Ovary (tissue), 7 donors: ENCODE measurements at regions not wholly inside any gene's neighbourhood (a gene's known extent, or its start where the extent isn't known, plus 50 kb on each side); places are given as distances from the start of the nearest gene placed in this dataset.

Experiments used
- DNase-seq, 5 donors: peaks; one replicate each; pipeline ENCODE4 v3.0.0-alpha.2; 2019 to 2020
- H3K27ac ChIP-seq, 2 donors: fragments of 200-600 bp; one replicate each; pipeline versions ENCODE4 v1.5.1 to v1.8.0; 2019 to 2022
- H3K27me3 ChIP-seq: fragments of 200-600 bp; one replicate; pipeline ENCODE4 v1.8.0; 2022
- H3K36me3 ChIP-seq: fragments of 200-600 bp; sonication (generic); one replicate; pipeline ENCODE4 v1.5.1; 2019
- H3K4me1 ChIP-seq: one replicate; pipeline ENCODE4 v1.8.1; 2013; ENCODE audit warnings: mild to moderate bottlenecking, moderate library complexity; ENCODE audit not compliant: insufficient read depth
- H3K4me3 ChIP-seq: fragments of 200-600 bp; sonication (generic); one replicate; pipeline ENCODE4 v1.5.1; 2017
- H3K9me3 ChIP-seq, 2 donors: fragments of 200-600 bp in 1 of 2; sonication (generic) in 1 of 2; one replicate each; pipeline versions ENCODE4 v1.5.1 to v1.8.1; 2013 to 2019; ENCODE audit warnings: mild to moderate bottlenecking in 1 of 2, moderate library complexity in 1 of 2
- EP300 ChIP-seq: sonication (generic); formaldehyde crosslinking; IDR thresholded peaks from one replicate; pipeline ENCODE4 v1.6.1; 2017; ENCODE audit warnings: antibody characterized with exemption
- POLR2A ChIP-seq: fragments of 450-650 bp; IDR thresholded peaks from one replicate; pipeline ENCODE4 v1.6.1; 2017; ENCODE audit warnings: antibody characterized with exemption, mild to moderate bottlenecking, moderate library complexity
- WGBS, 3 donors: extraction: QIAGEN DNeasy Blood & Tissue Kit in 1 of 3; methylation state at CpG; one replicate each; pipeline versions ENCODE4 v1.1.5 to v1.1.7; 2013 to 2017; 5-methylcytosine and 5-hydroxymethylcytosine counted together
- intact Hi-C, 4 donors: fragments of 100-400 bp; cut with DNase I; formaldehyde crosslinking; loops; one replicate each; pipeline versions ENCODE4 v1.11.0 to v1.15.1; 2022 to 2023
- TF ChIP-seq, protein P1 (sequence below), 3 donors: fragments of 450-650 bp in 2 of 3; fragments of 200-600 bp in 1 of 3; IDR thresholded peaks; one replicate each; pipeline versions ENCODE4 v1.5.1 to v1.8.0; 2016 to 2022; ENCODE audit warnings: antibody characterized with exemption in 3 of 3, mild to moderate bottlenecking in 1 of 3
- donor health status: DM: no; HTN: no; CAD: no; lungs with moderate emphysema.
- donor health status: DM: no; HTN: no; CAD: no.
- donor health status: Bipolar disorder and iron deficiency.
- donor health status: DM: no; HTN: no; CAD: no.
- donor health status: DM: yes; HTN: yes; CAD: no.

DNA sequence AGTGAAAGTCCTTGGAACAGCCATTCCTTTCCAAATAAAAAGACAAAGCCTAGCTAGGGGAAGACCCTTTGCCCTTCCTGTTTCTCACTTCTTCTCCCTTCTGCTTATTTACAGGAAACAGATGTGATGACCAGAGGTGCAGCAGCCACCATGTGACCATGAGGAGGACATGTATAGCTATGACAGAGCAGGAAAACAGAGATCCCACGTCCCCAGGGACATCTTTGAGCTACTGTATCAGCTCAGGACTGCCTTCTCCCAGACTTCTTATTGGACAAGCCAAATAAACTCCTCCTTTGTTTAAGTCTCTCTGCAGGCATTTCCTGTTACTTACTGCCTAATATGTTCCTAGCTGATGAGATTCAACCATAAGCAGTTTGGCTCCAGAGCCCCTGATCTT, 133.1 kb upstream of the MLN start:
- Histone ChIP-seq H3K4me1 (no peaks in the 10 kb centered on the region), H3K27ac (no peak overlapping the region), H3K36me3 (no peaks in the 10 kb centered on the region), H3K4me3 (no peak overlapping the region), H3K9me3 (no peaks in the 10 kb centered on the region), H3K27me3 (no peaks in the 10 kb centered on the region)
- no peak for DNase-seq
- 33 to 45% (median 39%) methylated on average over 1 of the region's 1 CpG for WGBS, 3 donors
- intact Hi-C loops = no loop called here
- TF ChIP-seq POLR2A = no peak
- TF ChIP-seq EP300 = no peak
- TF ChIP-seq, protein P1, sequence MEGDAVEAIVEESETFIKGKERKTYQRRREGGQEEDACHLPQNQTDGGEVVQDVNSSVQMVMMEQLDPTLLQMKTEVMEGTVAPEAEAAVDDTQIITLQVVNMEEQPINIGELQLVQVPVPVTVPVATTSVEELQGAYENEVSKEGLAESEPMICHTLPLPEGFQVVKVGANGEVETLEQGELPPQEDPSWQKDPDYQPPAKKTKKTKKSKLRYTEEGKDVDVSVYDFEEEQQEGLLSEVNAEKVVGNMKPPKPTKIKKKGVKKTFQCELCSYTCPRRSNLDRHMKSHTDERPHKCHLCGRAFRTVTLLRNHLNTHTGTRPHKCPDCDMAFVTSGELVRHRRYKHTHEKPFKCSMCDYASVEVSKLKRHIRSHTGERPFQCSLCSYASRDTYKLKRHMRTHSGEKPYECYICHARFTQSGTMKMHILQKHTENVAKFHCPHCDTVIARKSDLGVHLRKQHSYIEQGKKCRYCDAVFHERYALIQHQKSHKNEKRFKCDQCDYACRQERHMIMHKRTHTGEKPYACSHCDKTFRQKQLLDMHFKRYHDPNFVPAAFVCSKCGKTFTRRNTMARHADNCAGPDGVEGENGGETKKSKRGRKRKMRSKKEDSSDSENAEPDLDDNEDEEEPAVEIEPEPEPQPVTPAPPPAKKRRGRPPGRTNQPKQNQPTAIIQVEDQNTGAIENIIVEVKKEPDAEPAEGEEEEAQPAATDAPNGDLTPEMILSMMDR (IDR thresholded peaks at IDR 0.05) = no peak

- DNase-seq = no peak
- Histone ChIP-seq H3K36me3 (no peaks in the 10 kb centered on the region), H3K27me3 (no peaks in the 10 kb centered on the region), H3K4me3 (no peak overlapping the region), H3K27ac (no peak overlapping the region), H3K4me1 (no peaks in the 10 kb centered on the region), H3K9me3 (no peaks in the 10 kb centered on the region)
- whole genome bisulfite sequencing, 3 donors = 28 to 34% (median 32%) methylated on average over 15 of the region's 15 CpGs
- TF ChIP-seq, protein P1 (IDR thresholded peaks at IDR 0.05) = no peak
- TF ChIP-seq EP300 (no peak), POLR2A (no peak)
- intact Hi-C loops = no loop called here
Measured at GRCh38 chr6:33935439-33936080, 131.8 kb upstream of the MLN start.

DNA sequence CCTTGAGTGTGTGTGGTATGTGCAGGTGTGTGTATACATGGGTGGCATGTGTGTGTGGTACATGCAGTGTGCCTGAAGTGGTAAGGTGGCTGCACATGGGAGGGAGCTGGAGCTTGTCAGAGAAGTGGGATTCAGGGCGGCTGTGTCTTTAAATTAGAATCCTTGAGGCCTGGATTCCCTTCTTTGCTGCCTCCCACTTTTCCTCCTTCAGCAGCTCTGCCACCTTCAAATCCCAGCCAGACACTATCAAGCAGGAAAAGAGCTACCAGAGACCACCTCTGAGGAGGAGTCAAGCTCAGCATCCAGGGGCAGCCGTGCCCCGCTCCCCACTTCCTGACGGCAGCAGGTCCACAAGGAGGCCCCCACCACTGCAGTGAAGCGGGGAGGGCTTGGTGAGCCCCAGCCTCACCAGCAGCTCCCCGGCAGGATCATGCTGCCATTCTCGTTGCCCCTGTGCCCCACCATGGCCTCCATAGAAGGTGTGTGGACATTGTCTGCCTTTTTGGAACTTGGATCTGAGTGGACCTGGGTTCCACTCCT, 131.0 kb upstream of the MLN start:
- TF ChIP-seq, protein P1 (IDR thresholded peaks at IDR 0.05) = no peak
- no peak for TF ChIP-seq EP300
- TF ChIP-seq POLR2A = no peak
- H3K4me3 ChIP-seq = no peak overlapping the region
- WGBS, 3 donors = 42 to 47% (median 45%) methylated on average over 7 of the region's 7 CpGs
- no peak overlapping the region for H3K27ac ChIP-seq
- no peaks in the 10 kb centered on the region for H3K36me3 ChIP-seq
- DNase-seq = no peak
- H3K27me3 ChIP-seq = no peaks in the 10 kb centered on the region
- H3K9me3 ChIP-seq = no peaks in the 10 kb centered on the region
- no peaks in the 10 kb centered on the region for H3K4me1 ChIP-seq
- intact Hi-C loops = no loop called here

GRCh38 chr6:33933101-33933500, 129.3 kb upstream of the MLN start:
- Histone ChIP-seq H3K9me3 (no peaks in the 10 kb centered on the region), H3K27ac (no peak overlapping the region), H3K4me3 (no peak overlapping the region), H3K27me3 (no peaks in the 10 kb centered on the region), H3K36me3 (no peaks in the 10 kb centered on the region), H3K4me1 (no peaks in the 10 kb centered on the region)
- intact Hi-C loops = no loop called here
- 66 to 70% (median 69%) methylated on average over 4 of the region's 4 CpGs for WGBS, 3 donors
- no peak for TF ChIP-seq POLR2A
- TF ChIP-seq EP300 = no peak
- TF ChIP-seq, protein P1 (IDR thresholded peaks at IDR 0.05) = no peak
- no peak for DNase-seq
